ENCODE measurements at regions not wholly inside any gene's neighbourhood (a gene's known extent, or its start where the extent isn't known, plus 50 kb on each side); places are given as distances from the start of the nearest gene placed in this dataset.

- TF ChIP-seq MYC (IDR thresholded peaks at IDR 0.05; ENCODE audit: low read depth, low read length) (no peak), POLR2AphosphoS5 (IDR thresholded peaks at IDR 0.05; ENCODE audit: insufficient read depth, low read depth, low read length) (no peak), POLR2A (IDR thresholded peaks at IDR 0.05; ENCODE audit: low read depth, low read length) (no peak), FOS (IDR thresholded peaks at IDR 0.05; ENCODE audit: borderline replicate concordance, insufficient read depth, low read length) (no peak), CTCF (IDR thresholded peaks at IDR 0.05; ENCODE audit: extremely low read depth in 1 of 2, insufficient read depth in 1 of 2, low read depth in 1 of 2, low read length in 2 of 2) (no peak), MAX (IDR thresholded peaks at IDR 0.05; ENCODE audit: insufficient read depth, insufficient read length) (no peak), EZH2 (IDR thresholded peaks at IDR 0.05; ENCODE audit: borderline replicate concordance, low read depth, low read length, severe bottlenecking) (no peak), GATA2 (IDR thresholded peaks at IDR 0.05; ENCODE audit: insufficient read depth, insufficient read length, low read depth, low read length) (no peak), JUN (IDR thresholded peaks at IDR 0.05; ENCODE audit: borderline replicate concordance, insufficient read depth, insufficient read length, low read depth) (no peak)
- H2AFZ ChIP-seq (ENCODE audit: low read depth, low read length): no peak overlapping the region
- H3K27ac ChIP-seq (ENCODE audit: insufficient read depth, low read depth, low read length): no peak overlapping the region
- no peak overlapping the region for H3K9ac ChIP-seq (replicated peaks; ENCODE audit: extremely low read depth, insufficient read depth, low read length)
- intact Hi-C loops (cut with micrococcal nuclease): no loop called here
- no peaks in the 10 kb centered on the region for H3K9me3 ChIP-seq (replicated peaks; ENCODE audit: control insufficient read depth, insufficient read depth, low read length)
- no peak overlapping the region for H3K4me2 ChIP-seq (ENCODE audit: insufficient read depth, low read length)
- no peaks in the 10 kb centered on the region for H4K20me1 ChIP-seq (replicated peaks; ENCODE audit: control insufficient read depth, extremely low read depth, insufficient read depth, low read length)
- ChIA-PET CTCF (interaction anchor here (1.2 kb wide), 1 partner anchor 37 kb away, joined by 4 read pairs; no protein-coding TSS in a partner anchor), POLR2A (no interaction called here)
- H3K9me1 ChIP-seq (replicated peaks; ENCODE audit: control insufficient read depth, extremely low read depth, insufficient read depth, low read length): no peaks in the 10 kb centered on the region
- no peaks in the 10 kb centered on the region for H3K27me3 ChIP-seq (ENCODE audit: control insufficient read depth in 2 of 2, insufficient read depth in 2 of 2, low read length in 2 of 2)
- dilution Hi-C loops (cut with MboI; ENCODE audit: extremely low pct_ligation_motif_present, low sequenced_read_pairs): no loop called here
- H3K79me2 ChIP-seq (ENCODE audit: control insufficient read depth, insufficient read depth, low read length): no peaks in the 10 kb centered on the region
- H3K36me3 ChIP-seq (ENCODE audit: control insufficient read depth in 2 of 2, extremely low read depth in 1 of 2, insufficient read depth in 2 of 2, low read length in 2 of 2): no peaks in the 10 kb centered on the region
- H3K4me3 ChIP-seq (replicated peaks in 1 of 3; ENCODE audit: insufficient read depth in 1 of 3, low read depth in 1 of 3, low read length in 3 of 3): no peak overlapping the region
- DNase-seq (ENCODE audit: low read depth, low spot score) (no peak), FAIRE-seq (no peak)
- no TSS peak for BruUV-seq (replicated peaks)
- no peaks in the 10 kb centered on the region for H3K4me1 ChIP-seq (ENCODE audit: control insufficient read depth, extremely low read depth, insufficient read depth, low read length)
These were observed 270.9 kb upstream of the ANKH start for GRCh38 chr5:15142458-15142857.

Data from endothelial cell of umbilical vein (primary cell).